HepG2 (cell line): ENCODE measurements at regions not wholly inside any gene's neighbourhood (a gene's known extent, or its start where the extent isn't known, plus 50 kb on each side); places are given as distances from the start of the nearest gene placed in this dataset.

ENCODE experiments used
- CC2D1A ChIP-seq: sonication (generic); formaldehyde crosslinking; IDR thresholded peaks from 2 replicates; pipeline ENCODE4 v1.8.1; 2023; ENCODE audit warnings: mild to moderate bottlenecking, missing genetic modification reagents
- ELF1 ChIP-seq: sonication (generic); formaldehyde crosslinking; IDR thresholded peaks from 2 replicates; pipeline ENCODE4 v1.4.0; 2020; ENCODE audit warnings: missing genetic modification reagents
- GFI1 ChIP-seq: sonication (generic); formaldehyde crosslinking; IDR thresholded peaks from 2 replicates; pipeline ENCODE4 v1.5.0; 2020; ENCODE audit warnings: missing genetic modification reagents, mild to moderate bottlenecking, borderline replicate concordance
- HMG20A ChIP-seq: IDR thresholded peaks from 2 replicates; pipeline ENCODE4 v1.6.1; 2016; ENCODE audit warnings: borderline replicate concordance
- MED13 ChIP-seq: sonication (generic); formaldehyde crosslinking; IDR thresholded peaks from 2 replicates; pipeline ENCODE4 v1.5.0; 2020; ENCODE audit warnings: missing genetic modification reagents
- MNT ChIP-seq: fragments of 450-650 bp; IDR thresholded peaks from 2 replicates; pipeline ENCODE4 v1.6.1; 2016
- PAF1 ChIP-seq: IDR thresholded peaks from 2 replicates; pipeline ENCODE4 v1.6.1; 2016; ENCODE audit warnings: missing genetic modification reagents, missing compliant biosample characterization
- RNF219 ChIP-seq: sonication (generic); formaldehyde crosslinking; IDR thresholded peaks from 2 replicates; pipeline ENCODE4 v1.5.0; 2020; ENCODE audit warnings: mild to moderate bottlenecking, missing genetic modification reagents
- SALL2 ChIP-seq: sonication (generic); formaldehyde crosslinking; IDR thresholded peaks from 2 replicates; pipeline ENCODE4 v1.8.1; 2023; ENCODE audit warnings: mild to moderate bottlenecking, missing genetic modification reagents, inconsistent platforms
- SMC3 ChIP-seq: IDR thresholded peaks from 2 replicates; pipeline ENCODE4 v1.6.1; 2011; ENCODE audit warnings: low read length, improper control_type of control experiment
- SP5 ChIP-seq: IDR thresholded peaks from 2 replicates; pipeline ENCODE4 v1.6.1; 2016; ENCODE audit warnings: low read depth, borderline replicate concordance
- TEAD3 ChIP-seq: optimal IDR thresholded peaks from 2 replicates; pipeline ENCODE3; 2016; ENCODE audit warnings: borderline replicate concordance
- ZBTB40 ChIP-seq, 2 experiments: fragments of 450-650 bp in 1 of 2; sonication (generic) in 1 of 2; formaldehyde crosslinking in 1 of 2; IDR thresholded peaks; 2 replicates each; pipeline versions ENCODE4 v1.6.1 to v1.8.0; 2016 to 2022; ENCODE audit warnings: antibody characterized with exemption in 1 of 2, mild to moderate bottlenecking in 1 of 2, missing genetic modification reagents in 1 of 2
- ZC3H13 ChIP-seq: sonication (generic); formaldehyde crosslinking; IDR thresholded peaks from 2 replicates; pipeline ENCODE4 v1.8.1; 2023; ENCODE audit warnings: mild to moderate bottlenecking, missing genetic modification reagents, moderate library complexity
- TF ChIP-seq, protein P1 (sequence below): sonication (generic); formaldehyde crosslinking; IDR thresholded peaks from 2 replicates; pipeline ENCODE4 v1.8.1; 2023; ENCODE audit warnings: mild to moderate bottlenecking, missing genetic modification reagents

GRCh38 chr10:33507662-33508425 is 173.4 kb upstream of the NRP1 start (continued):
- TF ChIP-seq TEAD3 (CRISPR knock-in tag) (peak; percentile 48), SMC3 (peak; percentile 41), GFI1 (peak; percentile 62; the same call in 1 of the 2 replicates), CC2D1A (CRISPR knock-in tag) (no peak), ZBTB40 (IDR thresholded peaks at IDR 0.05) (no peak), ZBTB40 (CRISPR knock-in tag; IDR thresholded peaks at IDR 0.05) (no peak; the same call in 1 of the 2 replicates), SALL2 (CRISPR knock-in tag) (peak; percentile 66), PAF1 (CRISPR knock-in tag) (no peak), MNT (no peak), ZC3H13 (CRISPR knock-in tag) (no peak), HMG20A (CRISPR knock-in tag) (peak; percentile 98), ELF1 (CRISPR knock-in tag) (peak; percentile 29; the same call in 1 of the 2 replicates), SP5 (CRISPR knock-in tag) (no peak; the same call in 1 of the 2 replicates), RNF219 (peak; percentile 56; the same call in 1 of the 2 replicates), MED13 (0 out of 2 replicates have a peak, but pooled peaks have one; percentile 69)
- TF ChIP-seq, protein P1, sequence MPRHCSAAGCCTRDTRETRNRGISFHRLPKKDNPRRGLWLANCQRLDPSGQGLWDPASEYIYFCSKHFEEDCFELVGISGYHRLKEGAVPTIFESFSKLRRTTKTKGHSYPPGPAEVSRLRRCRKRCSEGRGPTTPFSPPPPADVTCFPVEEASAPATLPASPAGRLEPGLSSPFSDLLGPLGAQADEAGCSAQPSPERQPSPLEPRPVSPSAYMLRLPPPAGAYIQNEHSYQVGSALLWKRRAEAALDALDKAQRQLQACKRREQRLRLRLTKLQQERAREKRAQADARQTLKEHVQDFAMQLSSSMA (CRISPR knock-in tag), result no peak
